ENCODE measurements at regions not wholly inside any gene's neighbourhood (a gene's known extent, or its start where the extent isn't known, plus 50 kb on each side); places are given as distances from the start of the nearest gene placed in this dataset.

DNA sequence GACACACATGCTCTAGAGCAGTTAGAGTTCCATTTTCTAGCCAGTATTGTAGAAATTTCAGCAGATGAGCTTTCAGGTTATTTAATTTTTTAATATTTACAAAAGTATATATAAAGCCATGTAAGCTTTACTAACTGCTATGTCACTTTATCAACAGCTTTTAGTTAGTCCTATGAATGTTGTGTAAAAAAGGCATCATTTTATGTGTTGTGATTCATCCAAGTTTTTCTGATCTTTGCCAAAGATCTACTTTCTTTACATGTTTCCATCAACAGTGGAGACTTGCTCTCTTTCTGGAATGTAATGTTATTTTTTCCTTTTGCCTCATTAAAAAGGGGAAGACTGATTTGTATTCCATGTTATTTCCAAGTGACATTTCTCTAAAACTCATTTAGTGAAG is 125.2 kb upstream of the TFPI start:
- Histone ChIP-seq H3K4me1 (no peaks in the 10 kb centered on the region), H3K9me3 (no peaks in the 10 kb centered on the region), H3K36me3 (replicated peaks in 1 of 2; ENCODE audit: insufficient read depth in 1 of 2, low read depth in 2 of 2) (no peaks in the 10 kb centered on the region), H3K27me3 (no peaks in the 10 kb centered on the region), H3K27ac (no peak overlapping the region), H3K4me3 (no peak overlapping the region)
- intact Hi-C loops (cut with DNase I), result no loop called here
- ATAC-seq, result no peak
- no peak for DNase-seq
- TF ChIP-seq, protein P1, sequence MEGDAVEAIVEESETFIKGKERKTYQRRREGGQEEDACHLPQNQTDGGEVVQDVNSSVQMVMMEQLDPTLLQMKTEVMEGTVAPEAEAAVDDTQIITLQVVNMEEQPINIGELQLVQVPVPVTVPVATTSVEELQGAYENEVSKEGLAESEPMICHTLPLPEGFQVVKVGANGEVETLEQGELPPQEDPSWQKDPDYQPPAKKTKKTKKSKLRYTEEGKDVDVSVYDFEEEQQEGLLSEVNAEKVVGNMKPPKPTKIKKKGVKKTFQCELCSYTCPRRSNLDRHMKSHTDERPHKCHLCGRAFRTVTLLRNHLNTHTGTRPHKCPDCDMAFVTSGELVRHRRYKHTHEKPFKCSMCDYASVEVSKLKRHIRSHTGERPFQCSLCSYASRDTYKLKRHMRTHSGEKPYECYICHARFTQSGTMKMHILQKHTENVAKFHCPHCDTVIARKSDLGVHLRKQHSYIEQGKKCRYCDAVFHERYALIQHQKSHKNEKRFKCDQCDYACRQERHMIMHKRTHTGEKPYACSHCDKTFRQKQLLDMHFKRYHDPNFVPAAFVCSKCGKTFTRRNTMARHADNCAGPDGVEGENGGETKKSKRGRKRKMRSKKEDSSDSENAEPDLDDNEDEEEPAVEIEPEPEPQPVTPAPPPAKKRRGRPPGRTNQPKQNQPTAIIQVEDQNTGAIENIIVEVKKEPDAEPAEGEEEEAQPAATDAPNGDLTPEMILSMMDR (IDR thresholded peaks at IDR 0.05), result no peak
- no peak for TF ChIP-seq POLR2A (IDR thresholded peaks at IDR 0.05)

DNA sequence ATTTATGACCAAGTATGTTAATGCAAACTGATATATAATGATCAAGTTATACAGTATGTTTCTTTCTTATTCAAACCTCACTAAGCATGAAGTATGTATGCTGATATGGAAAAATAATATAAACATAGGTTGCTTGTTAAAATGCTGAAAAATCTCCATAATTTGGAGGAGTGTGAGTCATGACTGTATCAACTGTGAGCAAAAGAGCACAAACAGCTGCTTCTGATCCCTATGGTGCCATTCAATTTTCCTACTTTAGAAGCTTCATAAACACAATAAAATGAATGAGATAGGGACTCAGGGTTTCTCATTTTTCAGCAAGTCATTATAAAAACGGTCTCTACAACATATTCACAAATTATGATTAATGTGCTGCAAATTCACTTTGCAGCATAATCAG is 129.9 kb upstream of the TFPI start:
- no peak overlapping the region for H3K4me3 ChIP-seq
- H3K27ac ChIP-seq, result no peak overlapping the region
- intact Hi-C loops (cut with DNase I), result no loop called here
- no peak for TF ChIP-seq POLR2A (IDR thresholded peaks at IDR 0.05)
- TF ChIP-seq, protein P1 (IDR thresholded peaks at IDR 0.05), result no peak
- no peaks in the 10 kb centered on the region for H3K27me3 ChIP-seq
- DNase-seq (no peak), ATAC-seq (no peak)
- 49 to 57% methylated on average over 1 of the region's 1 CpG for WGBS, 2 donors
- no peaks in the 10 kb centered on the region for H3K4me1 ChIP-seq
- H3K36me3 ChIP-seq (replicated peaks in 1 of 2; ENCODE audit: insufficient read depth in 1 of 2, low read depth in 2 of 2), result no peaks in the 10 kb centered on the region
- no peaks in the 10 kb centered on the region for H3K9me3 ChIP-seq

DNA sequence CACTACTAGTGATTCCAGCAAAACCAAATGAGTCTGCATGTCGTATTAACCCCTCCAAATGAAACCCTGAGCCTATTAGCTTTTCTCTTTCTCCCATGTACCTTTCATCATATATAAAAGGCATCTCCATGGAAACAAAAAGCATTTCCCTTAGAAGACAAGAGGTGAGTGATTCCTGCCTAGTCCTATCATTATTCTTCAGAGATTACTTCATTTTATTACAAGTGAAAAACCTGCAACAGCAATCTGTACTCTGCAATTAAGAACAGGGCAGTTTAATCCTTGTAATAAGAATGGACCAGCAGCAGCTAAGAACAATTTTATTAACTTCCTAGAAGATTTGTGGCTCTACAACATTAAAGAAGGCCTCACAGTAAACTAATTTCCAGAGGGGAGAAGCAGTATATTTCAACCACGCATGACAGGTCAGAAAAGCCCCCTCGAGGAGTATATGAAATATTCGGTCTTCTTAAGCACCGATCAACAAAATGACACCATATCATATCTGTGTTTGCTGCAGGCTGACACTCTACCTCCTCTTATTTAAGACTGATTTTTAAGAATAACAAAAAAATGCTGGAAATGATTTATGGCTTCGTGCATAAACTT is 132.3 kb upstream of the TFPI start:
- no peaks in the 10 kb centered on the region for H3K4me1 ChIP-seq
- ATAC-seq (no peak), DNase-seq (no peak)
- no peaks in the 10 kb centered on the region for H3K27me3 ChIP-seq
- intact Hi-C loops (cut with DNase I), result no loop called here
- 83 to 88% methylated on average over 6 of the region's 6 CpGs for WGBS, 2 donors
- no peak overlapping the region for H3K4me3 ChIP-seq
- H3K36me3 ChIP-seq (replicated peaks in 1 of 2; ENCODE audit: insufficient read depth in 1 of 2, low read depth in 2 of 2), result no peaks in the 10 kb centered on the region
- H3K27ac ChIP-seq, result no peak overlapping the region
- no peaks in the 10 kb centered on the region for H3K9me3 ChIP-seq
- TF ChIP-seq POLR2A (IDR thresholded peaks at IDR 0.05), result no peak
- TF ChIP-seq, protein P1 (IDR thresholded peaks at IDR 0.05), result no peak

DNA sequence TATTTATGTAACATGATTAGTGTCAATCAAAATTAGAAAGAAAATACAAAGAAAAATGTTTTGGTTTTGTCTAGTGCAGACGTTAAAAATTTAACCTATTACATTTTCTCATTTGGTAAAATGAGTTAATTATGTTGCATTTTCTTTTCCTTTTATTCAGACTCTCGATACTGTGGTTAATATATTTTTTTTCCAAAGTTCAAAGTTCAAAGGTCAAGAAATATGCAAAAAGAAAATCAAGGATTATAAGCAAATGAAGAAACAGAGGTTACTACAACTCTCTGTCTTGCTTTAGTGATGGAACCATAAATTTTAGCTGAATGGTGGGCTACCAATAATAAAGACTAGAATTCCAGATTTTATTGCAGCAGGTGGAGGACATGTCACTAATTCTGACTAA is 133.3 kb upstream of the TFPI start:
- Histone ChIP-seq H3K36me3 (replicated peaks in 1 of 2; ENCODE audit: insufficient read depth in 1 of 2, low read depth in 2 of 2) (no peaks in the 10 kb centered on the region), H3K27ac (no peak overlapping the region), H3K9me3 (no peaks in the 10 kb centered on the region), H3K4me3 (no peak overlapping the region), H3K27me3 (no peaks in the 10 kb centered on the region), H3K4me1 (no peaks in the 10 kb centered on the region)
- intact Hi-C loops (cut with DNase I), result no loop called here
- WGBS, 2 donors, result 62 to 64% methylated on average over 2 of the region's 2 CpGs
- no peak for DNase-seq
- TF ChIP-seq, protein P1 (IDR thresholded peaks at IDR 0.05), result no peak
- TF ChIP-seq POLR2A (IDR thresholded peaks at IDR 0.05), result no peak
- no peak for ATAC-seq

DNA sequence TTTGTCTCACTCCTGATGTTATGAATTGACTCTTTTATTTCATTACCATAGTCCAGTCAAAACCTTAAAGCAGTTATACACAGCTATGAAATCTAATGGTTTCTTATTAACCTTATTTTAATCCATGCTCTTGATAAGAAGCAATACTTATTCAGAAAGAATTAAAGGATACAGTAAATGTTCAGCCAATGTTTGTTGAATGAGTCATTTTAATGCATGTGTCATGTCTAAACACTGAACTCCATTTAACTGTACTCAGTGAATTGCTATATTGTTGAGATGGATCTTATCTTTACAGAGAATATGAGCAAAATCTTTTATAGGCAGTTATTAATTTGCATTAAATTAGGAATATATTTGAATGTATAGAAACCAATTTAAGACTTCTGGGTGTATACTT is 135.1 kb upstream of the TFPI start:
- H3K27ac ChIP-seq, result no peak overlapping the region
- ATAC-seq, result no peak
- TF ChIP-seq, protein P1 (IDR thresholded peaks at IDR 0.05), result no peak
- TF ChIP-seq POLR2A (IDR thresholded peaks at IDR 0.05), result no peak
- H3K36me3 ChIP-seq (replicated peaks in 1 of 2; ENCODE audit: insufficient read depth in 1 of 2, low read depth in 2 of 2), result no peaks in the 10 kb centered on the region
- intact Hi-C loops (cut with DNase I), result no loop called here
- no peaks in the 10 kb centered on the region for H3K27me3 ChIP-seq
- DNase-seq, result no peak
- no peaks in the 10 kb centered on the region for H3K9me3 ChIP-seq
- no peaks in the 10 kb centered on the region for H3K4me1 ChIP-seq
- no peak overlapping the region for H3K4me3 ChIP-seq

All from body of pancreas (tissue), 4 donors.